NCI-H2171 treated with DMSO at 0.1 percent for 48 hours (cell line): ENCODE measurements at regions not wholly inside any gene's neighbourhood (a gene's known extent, or its start where the extent isn't known, plus 50 kb on each side); places are given as distances from the start of the nearest gene placed in this dataset.
A peak's percentile ranks its signal among the peaks of the same experiment; 100 is the strongest.

Experiments used
- DNase-seq: peaks from one replicate; lab custom pipeline; 2025; lab: John Stamatoyannopoulos, UW

DNA sequence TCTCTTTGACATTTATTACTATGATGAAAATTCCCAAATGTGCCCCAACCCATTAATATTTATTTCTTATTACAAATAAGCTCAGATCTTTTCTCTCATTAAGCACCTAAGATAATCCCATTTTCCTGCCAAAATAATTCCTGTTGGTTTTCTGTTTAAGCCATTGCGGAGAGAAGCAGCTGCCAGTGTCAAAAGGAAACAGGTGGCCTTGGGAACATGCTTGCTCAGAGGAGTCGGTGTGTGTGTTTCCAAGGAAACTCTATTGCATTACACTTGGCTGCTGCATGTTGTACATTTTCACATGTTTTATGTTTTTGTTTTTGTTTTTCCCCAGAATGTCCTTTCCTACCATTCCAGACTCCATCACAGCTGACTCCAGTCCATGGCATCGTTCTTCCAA, 56.4 kb downstream of the CD24 start:
- peak; percentile 79 for DNase-seq

- DNase-seq, result no peak
These were observed 57.6 kb downstream of the CD24 start for GRCh38 chr6:106916891-106917290.

DNA sequence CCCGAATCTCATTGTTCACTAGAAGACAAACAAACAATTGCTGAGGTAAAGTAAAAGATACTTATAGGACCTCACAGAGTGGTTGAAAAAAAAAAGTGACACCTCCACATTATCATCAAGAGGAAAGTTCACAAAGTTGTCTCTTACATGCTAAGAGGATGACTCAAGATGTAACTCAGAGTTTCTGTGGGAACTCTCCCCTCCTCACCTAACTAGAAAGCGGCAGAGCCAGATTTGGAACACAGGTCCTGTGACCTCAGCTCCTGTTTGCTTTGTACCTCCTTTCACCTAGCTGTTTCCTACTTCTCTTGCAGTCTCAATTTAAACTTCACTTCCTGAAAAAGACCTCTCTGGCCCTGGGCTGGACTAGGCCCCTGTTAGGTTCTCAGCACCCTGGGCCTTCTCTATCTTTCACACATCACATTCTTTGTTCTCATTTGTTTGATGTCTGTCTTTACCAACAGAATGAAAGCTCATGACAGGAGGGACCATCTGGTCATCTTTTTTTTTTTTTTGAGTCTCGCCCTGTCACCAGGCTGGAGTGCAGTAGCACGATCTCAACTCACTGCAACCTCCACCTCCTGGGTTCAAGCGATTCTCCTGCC, 60.8 kb downstream of the CD24 start:
- DNase-seq, result peak; percentile 66

- DNase-seq, result no peak
These were observed 61.4 kb downstream of the CD24 start for GRCh38 chr6:106913111-106913510.

GRCh38 chr6:106912091-106912490, 62.4 kb downstream of the CD24 start:
- no peak for DNase-seq

GRCh38 chr6:106910999-106911949, 63.3 kb downstream of the CD24 start:
- DNase-seq, result peak; percentile 90

DNA sequence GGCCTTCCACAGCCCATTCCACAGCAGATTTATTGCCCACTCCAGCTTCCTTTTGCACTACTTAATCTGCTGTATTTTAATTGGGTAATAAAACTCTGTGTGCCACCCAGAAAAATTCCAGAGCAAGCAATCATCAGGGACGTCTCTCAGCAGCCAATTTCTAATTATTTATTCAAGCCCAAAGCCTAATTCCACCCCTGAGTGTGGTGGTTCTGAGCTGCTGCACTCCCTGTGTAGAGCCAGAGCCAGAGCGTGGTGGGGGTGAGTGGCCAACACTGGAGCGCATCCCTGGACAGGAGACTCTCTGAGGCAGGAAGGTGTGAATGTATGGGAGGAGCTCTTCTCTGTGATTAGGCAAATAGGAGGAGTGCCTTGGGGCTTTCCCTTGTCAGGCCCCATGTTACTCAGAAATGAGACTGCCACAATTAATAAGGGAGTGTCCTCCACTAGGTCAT, 66.1 kb downstream of the CD24 start:
- no peak for DNase-seq

GRCh38 chr6:106907754-106908153, 66.8 kb downstream of the CD24 start:
- no peak for DNase-seq

- no peak for DNase-seq
These were observed 68.3 kb downstream of the CD24 start for GRCh38 chr6:106906232-106906631.

GRCh38 chr6:106903299-106903698, 71.2 kb downstream of the CD24 start:
- DNase-seq, result no peak

DNA sequence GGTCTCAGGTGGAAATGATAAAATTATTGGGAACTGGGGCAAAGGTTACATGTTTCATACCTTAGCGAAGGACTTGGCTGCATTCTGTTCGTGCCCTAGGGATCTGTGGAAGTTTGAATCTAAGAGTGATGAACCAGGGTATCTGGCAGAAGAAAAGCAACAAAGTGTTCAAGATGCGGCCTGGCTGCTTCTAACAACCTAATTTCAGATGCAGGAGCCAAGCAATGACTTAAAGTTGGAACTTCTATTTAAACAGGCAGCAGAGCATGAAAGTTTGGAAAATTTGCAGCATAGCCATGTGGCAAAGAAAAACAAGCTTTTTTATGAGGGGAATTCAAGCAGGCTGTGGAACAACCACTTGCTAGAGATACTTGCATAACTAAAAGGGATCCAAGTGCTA, 73.5 kb downstream of the CD24 start:
- DNase-seq, result no peak

DNA sequence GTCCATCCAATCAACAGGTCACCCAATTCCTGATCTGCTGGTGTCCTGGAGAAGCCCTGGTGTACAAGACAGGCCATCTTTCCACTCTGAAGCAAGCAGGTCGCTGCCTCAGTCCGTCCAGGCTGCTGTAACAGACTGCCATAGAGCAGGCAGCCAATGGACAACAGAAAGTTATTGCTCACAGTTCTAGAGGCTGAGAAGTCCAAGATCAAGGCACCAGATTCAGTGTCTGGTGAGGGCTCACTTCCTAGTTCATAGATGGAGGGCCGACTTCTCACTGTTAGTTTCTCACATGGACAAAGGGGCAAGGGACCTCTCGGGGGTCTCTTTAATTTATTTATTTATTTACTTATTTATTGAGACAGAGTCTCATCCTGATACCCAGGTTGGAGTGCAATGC, 74.8 kb downstream of the CD24 start:
- DNase-seq, result no peak

GRCh38 chr6:106897580-106897979, 76.9 kb downstream of the CD24 start:
- no peak for DNase-seq

DNA sequence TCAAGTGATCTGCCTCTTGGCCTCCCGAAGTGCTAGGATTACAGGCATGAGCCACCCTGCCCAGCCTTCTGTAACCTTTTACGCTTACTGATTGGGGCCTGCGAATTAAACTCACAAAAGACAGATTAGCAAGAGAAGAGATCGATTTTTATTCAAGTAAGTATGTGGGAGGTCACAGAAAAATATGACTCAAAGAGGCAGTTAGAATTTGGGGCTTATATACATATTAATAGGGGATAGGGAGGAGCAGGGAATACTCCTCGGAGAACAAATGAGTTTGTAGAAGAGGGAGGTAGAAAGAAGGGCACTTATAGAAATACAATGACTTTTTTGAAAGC, 78.9 kb downstream of the CD24 start:
- DNase-seq, result no peak

DNA sequence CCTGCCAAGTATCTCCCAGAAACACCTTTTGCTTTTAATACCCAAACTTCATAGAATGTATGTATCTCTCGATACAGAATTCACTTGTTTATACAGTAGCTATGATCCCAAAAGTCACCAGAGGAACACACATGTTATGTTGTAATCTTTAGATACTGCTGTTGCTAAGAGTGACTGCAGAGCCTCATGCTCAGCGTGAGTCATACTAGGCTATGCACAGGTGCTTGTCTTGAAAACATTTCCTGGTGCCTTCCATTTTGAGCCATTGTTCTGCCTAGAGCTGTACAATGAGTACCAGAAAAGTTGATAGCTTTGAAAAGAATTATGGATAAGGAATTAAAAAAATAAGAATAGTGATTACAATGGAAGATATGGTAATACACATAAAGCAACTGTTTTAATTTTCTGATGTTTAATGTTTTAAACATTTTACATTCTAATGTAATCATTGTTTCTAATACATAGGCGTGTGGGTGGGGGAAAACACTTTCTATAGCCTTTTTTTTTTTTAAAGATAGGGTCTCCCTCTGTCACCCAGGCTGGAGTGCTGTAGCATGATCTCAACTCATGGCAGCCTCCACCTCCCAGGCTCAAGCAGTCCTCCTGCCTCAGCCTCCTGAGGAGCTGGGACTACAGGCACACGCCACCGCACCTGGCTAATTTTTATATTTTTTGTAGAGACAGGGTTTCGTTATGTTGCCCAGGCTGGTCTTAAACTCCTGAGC, 79.4 kb downstream of the CD24 start:
- no peak for DNase-seq

DNA sequence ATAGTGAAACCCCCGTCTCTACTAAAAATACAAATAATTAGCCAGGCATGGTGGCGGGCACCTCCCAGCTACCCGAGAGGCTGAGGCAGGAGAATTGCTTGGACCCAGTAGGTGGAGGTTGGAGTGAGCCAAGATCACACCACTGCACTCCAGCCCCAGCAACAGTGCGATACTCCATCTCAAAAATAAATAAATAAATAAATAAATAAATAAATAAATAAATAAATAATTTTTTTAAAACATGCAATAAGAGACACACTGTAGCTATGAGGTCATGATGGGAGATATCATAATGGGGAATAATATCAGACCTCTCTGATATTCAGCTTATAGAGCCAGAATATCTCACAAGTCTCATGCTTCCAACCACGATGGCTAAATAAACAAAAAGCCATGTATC, 82.3 kb downstream of the CD24 start:
- DNase-seq, result no peak

DNA sequence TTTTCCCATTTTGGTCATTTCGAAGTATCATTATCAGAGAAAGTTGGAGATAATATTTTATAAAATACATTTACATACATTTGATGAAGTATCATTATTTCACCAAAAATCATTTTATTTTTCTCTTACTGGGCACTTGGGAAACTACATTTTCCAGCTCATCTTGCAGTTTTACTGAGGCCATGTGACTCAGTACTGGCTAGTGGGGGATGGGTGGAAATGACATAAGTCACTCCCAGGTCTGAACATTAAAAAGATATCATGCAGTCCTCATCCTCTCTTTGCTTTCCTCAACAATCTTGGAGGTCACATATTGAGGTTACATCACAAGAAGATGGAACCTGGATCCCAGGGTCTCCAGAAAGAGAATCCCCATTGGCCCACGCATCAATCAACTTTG, 84.1 kb downstream of the CD24 start:
- DNase-seq, result no peak

GRCh38 chr6:106889692-106890091, 84.8 kb downstream of the CD24 start:
- no peak for DNase-seq

GRCh38 chr6:106886922-106887797, 87.4 kb downstream of the CD24 start:
- DNase-seq, result no peak

- DNase-seq, result no peak
These were observed 88.3 kb downstream of the CD24 start for GRCh38 chr6:106886081-106886843.

DNA sequence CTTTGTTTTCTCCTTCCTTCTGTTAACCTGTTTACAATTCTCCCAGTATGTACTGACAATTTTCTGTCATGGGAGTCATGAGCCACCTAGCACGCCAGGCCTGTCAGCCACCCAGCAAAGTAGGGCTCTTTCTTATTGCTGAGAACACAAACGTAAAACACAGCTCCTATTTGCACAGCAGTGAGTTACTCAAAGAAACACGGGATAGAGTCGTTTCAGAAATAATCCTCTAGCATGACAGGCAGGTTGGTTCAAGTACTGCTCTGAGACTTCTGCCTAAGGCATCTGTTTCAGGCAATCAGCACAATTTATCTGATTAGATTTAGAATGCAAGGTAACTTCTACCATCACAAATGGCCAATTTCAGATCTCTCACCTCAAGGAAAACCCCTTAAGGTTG, 88.8 kb downstream of the CD24 start:
- no peak for DNase-seq
